ENCODE measurements at regions not wholly inside any gene's neighbourhood (a gene's known extent, or its start where the extent isn't known, plus 50 kb on each side); places are given as distances from the start of the nearest gene placed in this dataset.

DNA sequence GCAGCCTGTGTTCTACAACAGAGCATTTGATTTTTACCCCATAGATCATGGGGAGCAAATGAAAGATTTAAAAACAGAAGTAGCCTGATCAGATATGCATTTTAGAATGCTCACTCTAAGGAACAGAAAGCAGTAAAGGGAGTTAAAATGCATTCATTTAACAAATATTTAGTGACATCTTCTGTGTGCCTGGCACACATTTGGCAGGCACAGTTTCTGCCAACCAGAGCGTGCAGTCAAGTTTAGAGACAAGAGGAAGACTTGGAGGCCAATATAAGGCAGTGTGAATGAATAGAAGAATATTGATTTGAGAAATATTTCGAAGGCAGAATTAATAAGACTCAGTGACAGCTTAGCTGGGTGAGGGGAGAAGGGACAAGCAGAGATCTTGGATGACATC, 210.1 kb downstream of the KDR start:
- no peak for DNase-seq (ENCODE audit: low read depth)

DNA sequence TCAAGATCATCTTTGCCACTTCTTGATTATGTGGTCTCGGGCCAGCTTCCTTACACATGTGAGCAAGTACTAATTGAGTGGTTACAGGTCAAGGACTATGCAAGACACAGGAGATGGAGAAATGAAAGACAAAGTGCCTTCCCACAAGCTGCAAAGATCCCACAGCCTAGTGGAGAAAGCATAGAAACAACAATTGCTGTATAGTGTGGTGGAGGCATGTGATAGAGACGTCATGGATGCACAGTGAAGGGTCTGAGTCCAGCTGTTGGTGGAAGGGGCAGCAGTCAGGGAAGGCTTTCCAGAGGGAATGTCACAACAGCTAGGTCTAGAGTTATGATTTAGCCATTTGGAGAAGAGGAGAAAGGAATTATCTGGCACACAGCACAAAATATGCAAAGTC, 210.6 kb downstream of the KDR start:
- DNase-seq (ENCODE audit: low read depth) = no peak

GRCh38 chr4:54913751-54914526, 211.5 kb downstream of the KDR start:
- no peak for DNase-seq (ENCODE audit: low read depth)

GRCh38 chr4:54912155-54912554, 213.2 kb downstream of the KDR start:
- no peak for DNase-seq (ENCODE audit: low read depth)

DNA sequence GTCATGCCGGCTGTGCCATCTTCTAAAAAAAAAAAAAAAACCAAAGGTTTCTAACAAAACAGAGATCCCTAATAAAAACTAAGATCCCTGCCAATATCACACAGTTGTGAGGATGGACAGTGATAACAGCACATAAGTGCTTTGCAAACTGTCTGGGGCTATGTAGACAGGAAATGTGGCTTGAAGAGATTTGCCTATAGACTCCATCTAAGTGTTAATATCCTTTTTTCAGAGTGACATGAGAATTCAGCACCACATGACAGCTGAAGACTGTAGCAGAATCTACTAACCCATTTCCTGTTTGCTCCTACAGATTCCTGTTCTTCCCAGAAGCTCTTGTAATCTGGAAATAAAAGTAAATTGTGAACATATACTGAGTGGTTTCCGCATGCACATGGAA, 215.4 kb downstream of the KDR start:
- no peak for DNase-seq (ENCODE audit: low read depth)

- DNase-seq (ENCODE audit: low read depth) = no peak
Measured at GRCh38 chr4:54908763-54909162, 216.6 kb downstream of the KDR start.

DNA sequence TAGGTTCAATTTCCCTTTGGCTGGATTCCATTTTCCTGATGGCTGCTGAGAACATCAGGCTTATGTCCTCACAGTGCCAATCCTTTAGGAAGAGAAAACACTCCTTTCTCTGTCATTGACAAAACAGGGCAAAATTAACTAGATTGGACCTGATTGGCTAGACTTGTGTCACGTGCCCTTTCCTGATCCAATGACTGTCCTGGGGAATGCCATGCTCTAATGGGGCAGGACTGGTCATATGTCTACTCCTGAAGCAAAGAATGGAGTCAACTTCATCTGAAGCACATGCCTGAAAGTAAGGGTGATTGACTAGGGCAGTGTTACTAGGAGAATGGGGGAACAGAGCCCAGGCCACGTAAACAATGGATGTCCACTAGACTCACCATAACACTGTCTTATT, 220.4 kb downstream of the KDR start:
- no peak for DNase-seq (ENCODE audit: low read depth)

DNA sequence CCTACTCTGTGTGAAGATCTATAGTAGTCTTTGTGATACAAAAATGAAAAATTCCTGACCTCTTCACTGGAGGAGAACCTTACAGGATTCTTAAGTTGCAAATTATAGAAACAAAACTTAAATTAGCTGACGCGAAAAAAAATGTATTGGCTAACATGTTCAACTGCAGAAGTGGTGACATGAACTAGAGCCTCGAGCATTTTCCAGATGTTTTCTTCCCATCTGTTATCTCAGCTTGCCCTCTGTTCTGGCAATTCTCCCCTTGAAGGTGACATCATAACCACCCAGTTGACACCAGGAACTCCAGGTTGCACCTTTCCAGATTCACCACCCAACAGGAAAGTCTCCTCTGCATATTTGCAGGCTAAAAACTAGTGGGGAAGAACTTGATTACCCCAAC, 222.4 kb downstream of the KDR start:
- DNase-seq (ENCODE audit: low read depth) = no peak

DNA sequence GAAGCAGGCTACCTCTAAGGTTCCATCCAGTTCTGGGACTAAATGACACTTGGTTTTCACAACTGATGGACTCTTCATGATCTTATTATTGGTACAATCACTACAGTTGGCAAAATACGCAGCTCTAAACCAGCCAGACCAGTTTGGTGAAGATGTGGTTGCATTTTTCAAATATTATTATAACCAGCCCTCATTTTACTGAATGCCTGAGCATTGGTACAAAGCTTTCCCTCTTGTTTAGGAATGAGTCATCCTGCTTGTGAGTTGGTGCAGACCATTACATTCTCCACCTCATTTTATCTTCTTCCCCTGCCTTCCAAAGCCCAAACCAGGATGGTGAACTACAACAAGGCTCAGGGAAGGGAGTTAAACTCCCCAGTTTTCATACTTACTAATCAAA, 223.1 kb downstream of the KDR start:
- DNase-seq (ENCODE audit: low read depth) = no peak

GRCh38 chr4:54901202-54901601, 224.2 kb downstream of the KDR start:
- no peak for DNase-seq (ENCODE audit: low read depth)

GRCh38 chr4:54898656-54899340, 226.6 kb downstream of the KDR start:
- no peak for DNase-seq (ENCODE audit: low read depth)

GRCh38 chr4:54898056-54898562, 227.3 kb downstream of the KDR start:
- DNase-seq (ENCODE audit: low read depth) = no peak

- no peak for DNase-seq (ENCODE audit: low read depth)
Measured at GRCh38 chr4:54897590-54897989, 227.8 kb downstream of the KDR start.

GRCh38 chr4:54882616-54883015, 224.9 kb downstream of the KIT start:
- DNase-seq (ENCODE audit: low read depth) = no peak

GRCh38 chr4:54879576-54879975, 221.8 kb downstream of the KIT start:
- DNase-seq (ENCODE audit: low read depth) = peak; percentile 62

GRCh38 chr4:54877006-54877405, 219.2 kb downstream of the KIT start:
- DNase-seq (ENCODE audit: low read depth) = no peak

DNA sequence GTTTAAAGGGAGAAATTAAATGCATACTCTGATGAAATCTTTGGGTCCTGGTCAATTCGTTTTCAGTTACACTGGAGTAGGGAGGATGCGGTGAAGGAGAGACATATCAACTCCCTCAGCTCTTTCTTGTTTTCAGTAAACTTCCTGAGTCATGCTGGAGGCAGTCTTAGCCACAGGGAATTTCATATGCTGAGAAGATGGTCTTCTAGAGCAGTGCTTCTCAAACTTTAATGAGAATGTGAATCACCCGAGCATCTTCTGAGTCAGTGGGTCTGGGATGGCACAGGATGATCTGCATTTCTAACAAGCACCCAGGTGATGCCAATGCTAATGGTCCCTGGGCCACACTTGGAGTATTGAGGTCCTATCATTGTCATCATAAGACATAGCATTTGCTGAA, 214.5 kb downstream of the KIT start:
- no peak for DNase-seq (ENCODE audit: low read depth)

GRCh38 chr4:54863571-54864255, 206.0 kb downstream of the KIT start:
- DNase-seq (ENCODE audit: low read depth) = no peak

GRCh38 chr4:54861201-54861600, 203.4 kb downstream of the KIT start:
- no peak for DNase-seq (ENCODE audit: low read depth)

DNA sequence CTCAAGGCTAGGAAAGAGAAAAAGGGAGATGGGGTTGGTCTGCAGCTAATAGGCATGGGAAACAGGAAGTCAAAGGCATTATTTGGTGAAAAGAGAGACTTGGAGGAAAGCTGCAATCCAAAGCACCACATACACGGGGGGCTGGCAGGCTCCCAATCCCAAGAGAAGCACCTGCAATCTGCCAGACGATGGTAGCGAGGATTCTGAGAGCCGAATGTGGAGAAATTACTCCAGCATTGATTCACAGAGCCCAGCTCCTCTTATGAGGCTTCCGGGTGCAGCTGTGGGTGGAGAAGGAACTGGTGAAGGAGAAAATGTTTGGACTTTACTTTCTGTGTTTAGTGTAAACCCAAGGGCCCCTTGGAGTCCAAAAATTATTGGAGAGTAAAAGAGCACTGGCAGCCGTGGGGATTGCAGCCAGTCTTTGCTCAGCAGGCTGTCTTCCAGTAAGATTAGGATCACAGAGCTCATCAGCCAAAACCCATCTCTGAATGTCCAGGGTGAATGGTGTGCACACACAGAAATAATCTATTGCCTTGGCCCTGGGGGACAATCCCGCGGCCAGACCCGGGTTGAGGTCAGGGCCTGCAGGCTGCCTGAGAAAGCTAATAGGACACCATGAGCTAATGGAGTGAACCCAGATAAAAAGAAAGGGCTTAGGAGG, 197.6 kb downstream of the KIT start:
- DNase-seq (ENCODE audit: low read depth) = no peak

DNA sequence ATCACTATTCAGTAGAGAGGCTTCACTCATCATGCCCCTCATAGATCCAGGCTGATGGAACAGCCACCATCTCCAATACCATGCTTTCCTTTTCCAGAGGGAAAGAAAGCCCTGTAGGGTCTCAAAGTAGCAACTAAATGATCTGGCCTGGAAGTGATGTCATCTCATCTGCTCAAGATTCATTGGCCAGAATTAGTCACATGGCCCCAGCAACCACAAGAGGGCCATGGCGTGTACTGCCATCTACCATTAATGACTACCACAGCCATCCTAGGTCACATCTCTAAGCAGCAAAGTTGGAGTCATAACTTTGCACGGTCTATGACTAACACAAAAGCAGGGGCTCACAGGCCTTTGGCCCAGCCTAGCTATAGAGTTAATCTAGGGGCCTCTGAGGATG, 194.8 kb downstream of the KIT start:
- DNase-seq (ENCODE audit: low read depth) = no peak

- no peak for DNase-seq (ENCODE audit: low read depth)
Measured at GRCh38 chr4:54852054-54852453, 194.3 kb downstream of the KIT start.

DNA sequence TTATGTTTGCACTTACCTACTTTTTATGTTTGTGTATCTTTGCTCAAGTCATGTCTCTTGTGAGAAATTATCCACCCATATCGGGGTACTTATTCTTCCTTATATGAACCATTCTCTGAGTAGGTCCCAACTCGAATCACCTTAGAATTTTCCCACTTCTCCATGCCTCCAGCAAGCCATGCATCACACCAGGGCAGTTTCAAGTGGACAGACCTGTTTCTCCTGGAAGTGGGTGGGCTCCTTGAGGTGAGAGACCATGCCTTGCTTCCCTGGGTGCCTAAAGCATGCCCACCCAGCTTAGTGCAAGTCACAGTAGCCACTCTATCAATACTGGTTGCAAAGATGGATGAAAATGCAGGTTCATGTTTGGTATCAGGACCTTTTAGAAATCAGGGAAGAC, 187.2 kb downstream of the KIT start:
- DNase-seq (ENCODE audit: low read depth) = no peak

All from non-pigmented ciliary epithelial cell (primary cell).